DMS153 treated with DMSO at 0.1 percent for 48 hours (cell line): ENCODE measurements at regions not wholly inside any gene's neighbourhood (a gene's known extent, or its start where the extent isn't known, plus 50 kb on each side); places are given as distances from the start of the nearest gene placed in this dataset.

Experiments
- DNase-seq: peaks from one replicate; lab custom pipeline; 2025; ENCODE audit not compliant: unreplicated experiment; lab: John Stamatoyannopoulos, UW

DNA sequence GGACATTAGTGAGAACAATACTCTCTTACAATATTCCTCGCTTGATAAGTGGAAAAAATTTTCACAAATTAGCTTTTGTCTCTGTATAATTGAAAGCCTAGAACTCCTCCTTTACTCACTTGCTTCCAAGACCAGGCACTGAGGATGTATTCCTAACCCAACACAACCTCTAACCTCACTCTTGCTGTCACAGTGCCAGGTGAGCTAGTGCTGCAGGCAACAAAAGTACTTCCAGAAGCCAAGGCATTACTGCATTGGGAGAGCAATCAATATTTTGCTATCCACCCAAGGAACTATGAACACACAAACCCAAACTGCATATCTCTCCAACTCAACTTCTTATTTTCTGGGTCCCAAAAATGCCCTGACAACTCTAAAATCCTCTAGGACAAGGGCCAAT, 1081.0 kb downstream of the VRK1 start:
- DNase-seq = no peak

DNA sequence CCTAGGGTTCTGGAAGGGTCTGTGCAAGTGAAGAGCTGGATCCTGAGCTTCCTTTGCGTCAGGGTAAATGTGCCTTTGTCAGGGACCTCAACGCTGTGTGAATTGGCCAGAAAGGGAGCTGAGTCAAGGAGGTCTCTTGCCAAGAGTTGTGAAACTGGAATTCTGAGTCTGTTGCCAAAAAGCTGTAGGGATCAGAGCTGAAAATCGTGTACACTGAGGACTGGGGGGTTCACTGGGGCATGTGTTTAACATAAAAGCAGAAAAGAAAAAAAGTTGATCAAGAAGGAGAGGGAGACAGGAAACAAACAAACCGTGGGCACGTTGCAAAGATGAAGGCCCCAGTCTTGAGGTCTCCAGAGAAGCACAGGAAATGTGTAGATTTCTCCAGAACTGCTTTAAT, 1081.5 kb downstream of the VRK1 start:
- DNase-seq = no peak

- no peak for DNase-seq
These were observed 1090.5 kb downstream of the VRK1 start for GRCh38 chr14:97887690-97888089.

DNA sequence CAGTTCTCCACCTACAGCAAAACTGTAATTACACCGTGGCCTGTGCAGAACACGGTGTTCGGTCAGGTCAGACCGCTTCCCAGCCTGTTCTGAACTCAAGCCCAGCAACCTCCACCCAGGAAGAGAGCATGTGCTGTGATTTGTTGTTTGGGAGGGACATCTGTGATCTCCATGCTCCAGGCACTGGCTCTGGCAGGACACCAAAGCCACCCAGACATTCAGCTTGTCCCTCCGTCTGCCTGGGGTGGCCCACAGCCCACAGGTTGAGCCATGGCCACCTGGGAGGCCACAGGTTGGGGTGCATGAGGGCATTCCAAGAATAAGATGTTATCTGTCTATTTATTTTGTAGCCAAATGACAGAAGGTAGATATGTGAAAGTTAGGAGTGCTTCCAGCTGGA, 1091.1 kb downstream of the VRK1 start:
- DNase-seq = no peak

DNA sequence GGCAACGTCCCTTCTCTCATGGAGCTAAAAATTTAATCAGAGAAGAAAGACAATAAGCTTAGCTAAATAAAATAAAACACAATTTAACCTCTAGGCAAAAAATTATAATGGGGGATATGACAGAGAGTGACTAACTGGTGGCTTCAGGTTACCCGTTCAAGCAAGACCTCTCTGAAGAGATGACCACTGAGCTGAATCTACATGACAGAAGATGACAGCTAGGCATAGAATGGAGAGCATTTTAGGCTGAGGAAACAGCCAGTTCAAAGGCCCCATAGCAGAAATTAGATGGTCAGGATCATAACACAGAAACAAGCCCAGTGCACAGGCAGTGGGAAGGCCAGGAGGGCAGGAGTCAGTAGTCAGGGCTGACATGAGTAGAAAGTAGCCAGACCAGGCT, 1094.3 kb downstream of the VRK1 start:
- no peak for DNase-seq

DNA sequence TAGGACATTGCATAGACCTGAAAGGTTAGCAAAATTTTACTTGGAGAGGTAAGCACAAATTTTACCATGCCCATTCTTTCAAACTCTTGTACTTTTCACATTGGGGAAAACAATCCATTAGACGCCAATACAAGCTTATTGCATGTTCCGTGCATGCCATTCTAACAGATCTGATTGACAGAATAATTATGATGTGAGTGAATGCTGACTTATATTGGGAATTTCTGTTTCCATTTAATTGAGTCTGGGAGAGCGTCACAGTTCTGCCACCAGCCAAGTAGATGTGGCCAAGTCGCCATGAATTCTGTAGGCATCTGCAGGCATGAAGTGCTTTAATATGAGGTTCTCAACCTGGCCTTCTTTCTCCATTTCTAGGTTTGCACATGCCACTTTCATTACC, 1097.4 kb downstream of the VRK1 start:
- DNase-seq = no peak

DNA sequence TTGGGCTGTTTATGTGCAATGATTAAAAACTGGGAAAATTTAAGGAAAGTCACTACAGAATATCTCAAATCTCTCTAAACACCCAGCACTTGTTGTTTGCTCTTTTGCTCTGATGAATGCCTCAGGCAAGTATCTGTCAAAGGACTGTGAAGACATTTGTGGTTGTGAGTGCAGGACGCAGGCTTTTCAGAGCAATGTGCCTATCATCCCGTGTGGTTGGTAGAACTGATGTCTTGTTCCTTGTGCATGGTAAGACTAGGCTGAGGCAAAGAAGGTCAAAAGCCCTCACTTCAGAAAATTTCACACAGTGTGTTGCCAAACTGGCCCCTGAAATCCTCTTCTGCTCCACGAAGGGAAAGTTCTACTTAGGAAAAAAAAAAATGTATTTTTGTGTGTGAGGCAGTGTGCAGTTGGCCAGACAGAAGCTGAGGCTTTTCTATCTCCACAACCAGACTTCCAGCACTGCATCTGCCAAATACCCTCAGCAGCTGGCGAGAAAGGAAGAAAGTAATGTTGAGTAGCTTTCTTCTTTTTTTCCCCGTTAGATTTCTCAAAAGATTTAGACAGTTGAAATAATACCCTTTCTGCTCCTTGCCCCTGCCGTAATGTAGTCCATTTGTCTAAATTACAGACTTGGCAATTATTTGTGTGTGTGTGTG, 1103.1 kb downstream of the VRK1 start:
- DNase-seq = no peak

- DNase-seq = no peak
These were observed 1105.4 kb downstream of the VRK1 start for GRCh38 chr14:97902630-97903029.

DNA sequence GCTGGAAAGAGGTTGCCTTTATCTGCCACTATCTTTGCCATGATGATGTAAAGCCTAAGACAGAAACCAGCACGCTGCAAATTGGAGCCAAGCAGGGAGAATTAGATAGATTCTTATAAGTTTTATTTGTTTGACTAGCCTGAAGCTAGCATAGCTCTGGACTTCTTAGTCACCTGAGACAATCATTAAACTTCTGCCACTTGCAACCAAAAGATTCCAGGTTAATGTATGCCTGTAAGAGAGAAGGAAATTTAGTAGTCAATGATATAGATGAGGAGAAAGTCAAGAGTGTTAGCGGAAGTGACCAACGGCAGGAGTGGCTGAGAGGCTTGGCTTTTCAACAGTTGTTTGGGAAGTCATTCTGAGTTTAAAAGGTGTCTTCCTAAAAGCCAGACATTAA, 1106.6 kb downstream of the VRK1 start:
- no peak for DNase-seq

DNA sequence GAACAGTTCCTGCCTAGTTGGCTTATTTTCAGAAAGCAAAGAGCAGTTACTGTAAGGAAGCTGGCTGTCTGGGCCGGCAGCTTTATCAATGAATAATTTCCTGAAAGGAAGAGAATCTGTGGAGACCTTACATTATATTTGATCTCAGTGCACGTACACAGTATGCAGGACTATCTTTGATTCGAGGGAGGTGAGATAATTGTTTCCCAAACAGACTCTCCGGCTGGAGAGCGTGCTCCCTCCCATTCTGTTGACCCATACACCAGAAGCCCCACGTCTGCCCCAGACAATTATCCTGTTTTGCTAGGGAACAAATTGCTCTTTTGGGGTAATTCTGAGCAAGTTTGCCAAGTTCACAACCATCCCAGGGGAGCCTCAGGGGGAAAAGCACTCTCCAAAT, 1115.0 kb downstream of the VRK1 start:
- no peak for DNase-seq

GRCh38 chr14:97916100-97916499, 1118.9 kb downstream of the VRK1 start:
- no peak for DNase-seq

GRCh38 chr14:97916669-97917568, 1119.7 kb downstream of the VRK1 start:
- no peak for DNase-seq

DNA sequence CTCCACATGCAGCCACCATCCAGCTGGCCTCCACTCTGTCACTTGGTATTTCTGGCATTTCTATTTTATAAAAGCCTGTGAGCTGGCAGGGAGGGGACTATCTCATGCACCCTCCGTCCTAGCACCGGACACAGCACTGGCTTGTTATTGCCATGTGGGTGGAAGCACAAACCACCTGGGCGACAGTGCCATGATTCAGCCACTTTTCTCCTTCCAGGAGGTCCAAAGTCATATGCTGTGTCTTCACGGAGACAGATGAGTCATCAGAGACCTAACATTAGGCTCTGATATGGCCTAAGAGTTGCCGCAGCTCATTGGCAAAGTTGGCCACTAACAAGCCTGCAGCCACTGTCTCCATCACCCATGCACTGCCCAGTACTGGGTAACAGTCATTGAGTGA, 1123.0 kb downstream of the VRK1 start:
- no peak for DNase-seq

GRCh38 chr14:97921296-97921695, 1124.1 kb downstream of the VRK1 start:
- DNase-seq = no peak

GRCh38 chr14:97924922-97925613, 1127.9 kb downstream of the VRK1 start:
- DNase-seq = no peak

DNA sequence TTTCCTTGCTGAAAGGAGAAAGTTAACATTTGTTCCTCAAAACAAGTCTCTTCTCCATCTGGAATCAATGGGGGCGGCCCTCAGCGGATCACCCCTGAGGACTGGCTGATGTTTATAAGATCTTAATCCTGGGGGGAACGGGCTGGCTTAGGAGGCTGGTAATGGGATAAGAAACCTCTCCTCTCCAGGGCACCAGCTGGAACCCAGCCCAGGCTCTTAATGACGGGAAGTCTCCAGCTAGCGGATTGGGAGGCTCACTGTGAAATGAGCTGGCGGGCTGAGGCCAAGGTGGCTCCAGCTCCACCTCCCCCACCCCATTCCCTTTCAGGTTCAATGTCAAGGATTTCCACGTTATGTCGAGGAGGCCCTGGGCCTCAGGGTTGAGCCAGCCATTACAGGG, 1133.0 kb downstream of the VRK1 start:
- no peak for DNase-seq

GRCh38 chr14:97931273-97931672, 1134.1 kb downstream of the VRK1 start:
- DNase-seq = no peak

DNA sequence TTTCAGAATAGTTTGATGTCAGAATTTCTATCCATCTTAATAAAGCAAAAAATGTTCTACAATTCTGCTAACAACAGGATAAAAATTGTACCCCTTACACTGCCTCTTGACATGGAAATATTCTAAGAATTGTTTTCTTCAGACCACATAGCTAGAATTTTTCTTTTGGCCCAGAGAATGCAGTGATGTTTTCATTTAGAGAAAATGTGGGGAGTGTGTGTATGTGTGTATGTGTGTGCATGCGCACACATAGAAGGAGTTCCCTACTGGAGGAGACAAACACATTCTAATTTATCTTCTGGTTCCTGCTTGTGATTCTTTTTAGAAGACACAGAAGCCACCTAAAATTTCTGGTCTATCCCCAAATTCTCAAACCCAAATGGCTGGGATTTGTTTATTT, 1145.7 kb downstream of the VRK1 start:
- no peak for DNase-seq

GRCh38 chr14:97943619-97944018, 1146.4 kb downstream of the VRK1 start:
- DNase-seq = no peak

DNA sequence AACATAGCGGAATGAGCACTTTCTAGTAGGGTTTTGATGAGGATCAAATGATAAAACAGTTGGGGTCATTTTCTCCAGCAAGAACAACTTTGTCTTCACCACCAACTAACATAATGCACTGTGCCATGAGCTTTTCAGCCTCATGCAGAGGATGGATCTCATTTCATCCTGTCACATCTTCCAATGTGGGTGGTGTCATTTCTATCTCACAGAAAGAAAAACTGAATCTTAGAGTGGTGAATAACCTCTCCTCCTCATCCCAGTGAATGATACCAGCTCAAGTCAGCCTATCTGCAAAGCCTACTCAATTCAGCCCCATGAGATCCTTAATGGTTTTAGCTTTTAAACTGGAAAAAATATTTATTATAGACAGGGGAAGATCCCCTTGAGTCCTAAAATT, 1147.2 kb downstream of the VRK1 start:
- no peak for DNase-seq

- no peak for DNase-seq
These were observed 1148.4 kb downstream of the VRK1 start for GRCh38 chr14:97945631-97946030.

GRCh38 chr14:97946240-97946639, 1149.1 kb downstream of the VRK1 start:
- no peak for DNase-seq
